GM12878 (cell line): ENCODE measurements at regions not wholly inside any gene's neighbourhood (a gene's known extent, or its start where the extent isn't known, plus 50 kb on each side); places are given as distances from the start of the nearest gene placed in this dataset.

ENCODE experiments used
- ATAC-seq: fragments of 200-7000 bp; cut with Tn5 transposase; 3 replicates; pipeline ENCODE4 v1.9.1; 2020; ENCODE audit warnings: mild to moderate bottlenecking, moderate library complexity
- BruUV-seq: library from RNA; stranded (reverse); fragments of 400-500 nt; replicated peaks from 2 replicates; lab custom pipeline; 2021; lab: Mats Ljungman, UMichigan
- CTCF ChIA-PET: fragments of 300-600 bp; sonication (Branson Sonifier 250); formaldehyde crosslinking; extraction: SDS; loops from one replicate; lab custom pipeline; 2021; ENCODE audit warnings: inconsistent platforms; lab: Yijun Ruan, JAX
- POLR2A ChIA-PET: fragments of 350-600 bp; formaldehyde crosslinking; extraction: SDS; loops from one replicate; lab custom pipeline; 2021; ENCODE audit warnings: inconsistent platforms; lab: Charles Lee
- RAD21 ChIA-PET: fragments of 300-600 bp; sonication (Branson Sonifier 250); formaldehyde crosslinking; loops from one replicate; lab custom pipeline; 2023; ENCODE audit warnings: antibody characterized with exemption; ENCODE audit not compliant: unreplicated experiment; lab: Charles Lee
- SMC1A ChIA-PET: fragments of 300-600 bp; sonication (Branson Sonifier 250); formaldehyde crosslinking; loops from one replicate; lab custom pipeline; 2023; ENCODE audit not compliant: unreplicated experiment, uncharacterized antibody; lab: Charles Lee
- DNase-seq: peaks from one replicate; pipeline ENCODE4 v3.0.0-alpha.2; 2011; ENCODE audit warnings: low read depth, low spot score
- FAIRE-seq: peaks from 3 replicates; lab custom pipeline; 2011; peaks lifted over from hg19 to GRCh38; lab: Jason Lieb, UNC
- H2AFZ ChIP-seq: 2 replicates; pipeline ENCODE4 v1.6.0; 2011; ENCODE audit warnings: low read depth, low read length, control low read depth; ENCODE audit not compliant: control insufficient read depth
- H3K27ac ChIP-seq: 2 replicates; pipeline ENCODE4 v1.5.1; 2011; ENCODE audit warnings: control low read depth; ENCODE audit not compliant: control insufficient read depth, insufficient read depth
- H3K27me3 ChIP-seq, 2 experiments: replicated peaks in 1 of 2; 2 replicates each; pipeline versions ENCODE4 v1.6.0 to v1.6.1; 2011; ENCODE audit warnings: low read length in 1 of 2; ENCODE audit not compliant: control insufficient read depth in 2 of 2, insufficient read depth in 2 of 2
- H3K36me3 ChIP-seq, 2 experiments: 2 replicates each; pipeline ENCODE4 v1.5.1; 2011; ENCODE audit warnings: low read length in 1 of 2; ENCODE audit not compliant: control insufficient read depth in 2 of 2, insufficient read depth in 2 of 2
- H3K4me1 ChIP-seq: 2 replicates; pipeline ENCODE4 v1.6.1; 2011; ENCODE audit warnings: mild to moderate bottlenecking, low read length, moderate library complexity, mixed read lengths; ENCODE audit not compliant: control insufficient read depth, insufficient read depth
- H3K4me2 ChIP-seq: 2 replicates; pipeline ENCODE4 v1.6.0; 2011; ENCODE audit warnings: control low read depth; ENCODE audit not compliant: control insufficient read depth, insufficient read depth
- H3K4me3 ChIP-seq: fragments of 200-600 bp; sonication (generic); 2 replicates; pipeline ENCODE4 v1.5.1; 2016
- H3K79me2 ChIP-seq: 2 replicates; pipeline ENCODE4 v1.6.0; 2011; ENCODE audit warnings: low read length; ENCODE audit not compliant: control insufficient read depth, insufficient read depth
- H3K9ac ChIP-seq: 2 replicates; pipeline ENCODE4 v1.8.0; 2011; ENCODE audit warnings: low read length, control low read depth, mixed read lengths; ENCODE audit not compliant: control insufficient read depth, insufficient read depth
- H3K9me3 ChIP-seq: replicated peaks from 3 replicates; pipeline ENCODE4 v1.5.1; 2011; ENCODE audit warnings: mild to moderate bottlenecking, low read length; ENCODE audit not compliant: control insufficient read depth, insufficient read depth
- H4K20me1 ChIP-seq: 2 replicates; pipeline ENCODE4 v1.6.0; 2011; ENCODE audit not compliant: control insufficient read depth, insufficient read depth
- ESRRA ChIP-seq: IDR thresholded peaks from 2 replicates; pipeline ENCODE4 v1.6.1; 2012; ENCODE audit warnings: mild to moderate bottlenecking, low read length, improper control_type of control experiment
- GATAD2B ChIP-seq: fragments of 450-650 bp; conservative IDR thresholded peaks from 2 replicates; pipeline ENCODE4 v1.6.1; 2017; ENCODE audit warnings: low read depth, mild to moderate bottlenecking, moderate library complexity
- JUNB ChIP-seq: IDR thresholded peaks from 2 replicates; pipeline ENCODE4 v1.6.1; 2016; ENCODE audit warnings: antibody characterized with exemption, mild to moderate bottlenecking
- MEF2B ChIP-seq: fragments of 450-650 bp; IDR thresholded peaks from 2 replicates; pipeline ENCODE4 v1.6.1; 2018; ENCODE audit warnings: mild to moderate bottlenecking, moderate library complexity; ENCODE audit not compliant: partially characterized antibody, poor library complexity, severe bottlenecking
- MTA3 ChIP-seq: IDR thresholded peaks from 2 replicates; pipeline ENCODE4 v1.6.1; 2012; ENCODE audit warnings: low read length, inconsistent platforms, borderline replicate concordance
- NFIC ChIP-seq: IDR thresholded peaks from 2 replicates; pipeline ENCODE4 v1.6.1; 2012; ENCODE audit warnings: low read depth, mild to moderate bottlenecking, inconsistent platforms, low read length, moderate library complexity
- POLR2AphosphoS5 ChIP-seq: IDR thresholded peaks from 2 replicates; pipeline ENCODE4 v1.6.1; 2011; ENCODE audit warnings: mild to moderate bottlenecking, low read length, inconsistent platforms
- SMC3 ChIP-seq: IDR thresholded peaks from 2 replicates; pipeline ENCODE4 v1.6.1; 2011; ENCODE audit warnings: low read length, improper control_type of control experiment, borderline replicate concordance
- TAF1 ChIP-seq: IDR thresholded peaks from 2 replicates; pipeline ENCODE4 v1.6.1; 2011; ENCODE audit warnings: mild to moderate bottlenecking, low read depth, low read length, borderline replicate concordance
- TBL1XR1 ChIP-seq: IDR thresholded peaks from 2 replicates; pipeline ENCODE4 v1.6.1; 2012; ENCODE audit warnings: low read depth, low read length, improper control_type of control experiment
- WGBS: methylation state at CpG from one replicate; pipeline ENCODE4 v1.1.6; 2016; ENCODE audit warnings: low lambda C conversion rate; ENCODE audit not compliant: insufficient replicate concordance, insufficient coverage; ENCODE audit errors: missing lambda C conversion rate; 5-methylcytosine and 5-hydroxymethylcytosine counted together
- in situ Hi-C: fragments of 300-500 bp; cut with MboI; formaldehyde crosslinking; loops from 9 replicates; pipeline ENCODE4 v1.14.3; 2018; ENCODE audit warnings: mixed read lengths
- intact Hi-C: fragments of 100-400 bp; cut with micrococcal nuclease; formaldehyde crosslinking; loops from one replicate; pipeline ENCODE4 v1.14.2; 2022; ENCODE audit not compliant: unreplicated experiment
- TF ChIP-seq, protein P1 (sequence below): fragments of 150-350 bp; IDR thresholded peaks from 2 replicates; pipeline ENCODE4 v1.6.1; 2014; ENCODE audit warnings: mild to moderate bottlenecking, low read depth, low read length
- TF ChIP-seq, protein P2 (sequence below): fragments of 450-650 bp; IDR thresholded peaks from 2 replicates; pipeline ENCODE4 v1.6.1; 2018; ENCODE audit warnings: borderline replicate concordance, mild to moderate bottlenecking; ENCODE audit not compliant: partially characterized antibody
- TF ChIP-seq, protein P3 (sequence below): fragments of 450-650 bp; IDR thresholded peaks from 2 replicates; pipeline ENCODE4 v1.6.1; 2017; ENCODE audit warnings: antibody characterized with exemption, mild to moderate bottlenecking, moderate library complexity

DNA sequence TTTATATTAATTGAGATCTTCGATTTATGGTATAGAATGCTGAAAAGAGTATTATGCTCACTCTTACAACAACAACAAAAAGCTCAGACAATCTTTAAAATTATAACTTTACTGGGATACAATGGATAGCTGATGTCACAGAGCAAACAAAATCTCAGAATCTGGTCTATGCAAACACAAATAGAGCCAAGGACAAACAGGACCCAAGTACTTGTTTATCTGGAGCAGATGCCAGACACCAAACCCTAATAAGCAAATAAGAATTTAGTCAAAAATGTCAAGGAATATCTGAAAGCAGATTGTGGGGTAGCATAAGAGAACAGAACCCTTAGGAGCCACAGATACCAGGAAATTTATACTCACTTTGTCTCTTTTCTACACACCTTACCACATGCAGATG lies 302.2 kb downstream of the CGGBP1 start:
- H3K4me2 ChIP-seq, result no peak overlapping the region
- in situ Hi-C loops, result no loop called here
- H2AFZ ChIP-seq, result no peak overlapping the region
- no peaks in the 10 kb centered on the region for H4K20me1 ChIP-seq
- no peaks in the 10 kb centered on the region for H3K27me3 ChIP-seq
- DNase-seq, result no peak
- no peaks in the 10 kb centered on the region for H3K4me1 ChIP-seq
- ChIA-PET CTCF (no interaction called here), SMC1A (no interaction called here), RAD21 (no interaction called here), POLR2A (interaction anchor here (0.6 kb wide), 1 partner anchor 321 kb away, joined by 3 read pairs; no protein-coding TSS in a partner anchor)
- 0% methylated on average over 1 of the region's 1 CpG for WGBS
- intact Hi-C loops, result no loop called here
- no TSS peak for BruUV-seq
- H3K4me3 ChIP-seq, result no peak overlapping the region
- no peaks in the 10 kb centered on the region for H3K79me2 ChIP-seq
- H3K36me3 ChIP-seq, result no peaks in the 10 kb centered on the region
- H3K9ac ChIP-seq, result no peak overlapping the region
- H3K9me3 ChIP-seq, result no peaks in the 10 kb centered on the region
- TF ChIP-seq ESRRA, result no peak
- no peak for TF ChIP-seq POLR2AphosphoS5
- TF ChIP-seq, protein P1, sequence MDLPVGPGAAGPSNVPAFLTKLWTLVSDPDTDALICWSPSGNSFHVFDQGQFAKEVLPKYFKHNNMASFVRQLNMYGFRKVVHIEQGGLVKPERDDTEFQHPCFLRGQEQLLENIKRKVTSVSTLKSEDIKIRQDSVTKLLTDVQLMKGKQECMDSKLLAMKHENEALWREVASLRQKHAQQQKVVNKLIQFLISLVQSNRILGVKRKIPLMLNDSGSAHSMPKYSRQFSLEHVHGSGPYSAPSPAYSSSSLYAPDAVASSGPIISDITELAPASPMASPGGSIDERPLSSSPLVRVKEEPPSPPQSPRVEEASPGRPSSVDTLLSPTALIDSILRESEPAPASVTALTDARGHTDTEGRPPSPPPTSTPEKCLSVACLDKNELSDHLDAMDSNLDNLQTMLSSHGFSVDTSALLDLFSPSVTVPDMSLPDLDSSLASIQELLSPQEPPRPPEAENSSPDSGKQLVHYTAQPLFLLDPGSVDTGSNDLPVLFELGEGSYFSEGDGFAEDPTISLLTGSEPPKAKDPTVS, result no peak
- TF ChIP-seq SMC3, result no peak
- no peak for TF ChIP-seq GATAD2B
- no peak for ATAC-seq
- no peak overlapping the region for H3K27ac ChIP-seq
- no peak for FAIRE-seq

DNA sequence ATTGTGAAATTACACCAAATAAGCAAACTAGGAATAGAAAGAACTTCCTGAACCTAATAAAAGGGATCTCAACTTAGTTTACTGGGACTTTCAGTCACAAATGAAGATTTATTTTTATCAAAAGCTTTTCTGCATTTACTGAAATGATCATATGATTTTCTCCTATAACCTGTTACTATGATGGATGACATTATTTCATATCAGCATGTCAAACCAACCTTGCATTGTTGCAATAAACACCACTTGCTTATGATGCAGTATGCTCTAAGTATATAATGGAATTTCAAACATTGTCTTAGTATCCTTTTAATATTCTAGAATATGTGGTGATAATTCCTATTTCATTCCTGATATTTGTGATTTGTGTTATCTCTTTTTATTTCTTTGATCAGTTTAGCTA lies 303.0 kb downstream of the CGGBP1 start:
- CTCF ChIA-PET, result no interaction called here
- H3K79me2 ChIP-seq, result no peaks in the 10 kb centered on the region
- H3K4me3 ChIP-seq, result no peak overlapping the region
- no peaks in the 10 kb centered on the region for H3K27me3 ChIP-seq
- intact Hi-C loops, result no loop called here
- no peak overlapping the region for H3K27ac ChIP-seq
- ATAC-seq (no peak), FAIRE-seq (no peak), DNase-seq (no peak)
- RAD21 ChIA-PET, result no interaction called here
- BruUV-seq, result no TSS peak
- POLR2A ChIA-PET, result interaction anchor here (0.6 kb wide), 1 partner anchor 320 kb away, joined by 3 read pairs; no protein-coding TSS in a partner anchor
- SMC1A ChIA-PET, result no interaction called here
- H4K20me1 ChIP-seq, result no peaks in the 10 kb centered on the region
- H3K4me1 ChIP-seq, result no peaks in the 10 kb centered on the region
- H3K9me3 ChIP-seq, result no peaks in the 10 kb centered on the region
- no peaks in the 10 kb centered on the region for H3K36me3 ChIP-seq
- H3K4me2 ChIP-seq, result no peak overlapping the region
- no peak overlapping the region for H2AFZ ChIP-seq
- in situ Hi-C loops, result no loop called here
- H3K9ac ChIP-seq, result no peak overlapping the region
- no peak for TF ChIP-seq MEF2B
- no peak for TF ChIP-seq TAF1
- TF ChIP-seq TBL1XR1, result no peak
- no peak for TF ChIP-seq NFIC
- TF ChIP-seq, protein P2, sequence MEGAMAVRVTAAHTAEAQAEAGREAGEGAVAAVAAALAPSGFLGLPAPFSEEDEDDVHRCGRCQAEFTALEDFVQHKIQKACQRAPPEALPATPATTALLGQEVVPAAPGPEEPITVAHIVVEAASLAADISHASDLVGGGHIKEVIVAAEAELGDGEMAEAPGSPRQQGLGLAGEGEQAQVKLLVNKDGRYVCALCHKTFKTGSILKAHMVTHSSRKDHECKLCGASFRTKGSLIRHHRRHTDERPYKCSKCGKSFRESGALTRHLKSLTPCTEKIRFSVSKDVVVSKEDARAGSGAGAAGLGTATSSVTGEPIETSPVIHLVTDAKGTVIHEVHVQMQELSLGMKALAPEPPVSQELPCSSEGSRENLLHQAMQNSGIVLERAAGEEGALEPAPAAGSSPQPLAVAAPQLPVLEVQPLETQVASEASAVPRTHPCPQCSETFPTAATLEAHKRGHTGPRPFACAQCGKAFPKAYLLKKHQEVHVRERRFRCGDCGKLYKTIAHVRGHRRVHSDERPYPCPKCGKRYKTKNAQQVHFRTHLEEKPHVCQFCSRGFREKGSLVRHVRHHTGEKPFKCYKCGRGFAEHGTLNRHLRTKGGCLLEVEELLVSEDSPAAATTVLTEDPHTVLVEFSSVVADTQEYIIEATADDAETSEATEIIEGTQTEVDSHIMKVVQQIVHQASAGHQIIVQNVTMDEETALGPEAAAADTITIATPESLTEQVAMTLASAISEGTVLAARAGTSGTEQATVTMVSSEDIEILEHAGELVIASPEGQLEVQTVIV, result no peak
- TF ChIP-seq, protein P3, sequence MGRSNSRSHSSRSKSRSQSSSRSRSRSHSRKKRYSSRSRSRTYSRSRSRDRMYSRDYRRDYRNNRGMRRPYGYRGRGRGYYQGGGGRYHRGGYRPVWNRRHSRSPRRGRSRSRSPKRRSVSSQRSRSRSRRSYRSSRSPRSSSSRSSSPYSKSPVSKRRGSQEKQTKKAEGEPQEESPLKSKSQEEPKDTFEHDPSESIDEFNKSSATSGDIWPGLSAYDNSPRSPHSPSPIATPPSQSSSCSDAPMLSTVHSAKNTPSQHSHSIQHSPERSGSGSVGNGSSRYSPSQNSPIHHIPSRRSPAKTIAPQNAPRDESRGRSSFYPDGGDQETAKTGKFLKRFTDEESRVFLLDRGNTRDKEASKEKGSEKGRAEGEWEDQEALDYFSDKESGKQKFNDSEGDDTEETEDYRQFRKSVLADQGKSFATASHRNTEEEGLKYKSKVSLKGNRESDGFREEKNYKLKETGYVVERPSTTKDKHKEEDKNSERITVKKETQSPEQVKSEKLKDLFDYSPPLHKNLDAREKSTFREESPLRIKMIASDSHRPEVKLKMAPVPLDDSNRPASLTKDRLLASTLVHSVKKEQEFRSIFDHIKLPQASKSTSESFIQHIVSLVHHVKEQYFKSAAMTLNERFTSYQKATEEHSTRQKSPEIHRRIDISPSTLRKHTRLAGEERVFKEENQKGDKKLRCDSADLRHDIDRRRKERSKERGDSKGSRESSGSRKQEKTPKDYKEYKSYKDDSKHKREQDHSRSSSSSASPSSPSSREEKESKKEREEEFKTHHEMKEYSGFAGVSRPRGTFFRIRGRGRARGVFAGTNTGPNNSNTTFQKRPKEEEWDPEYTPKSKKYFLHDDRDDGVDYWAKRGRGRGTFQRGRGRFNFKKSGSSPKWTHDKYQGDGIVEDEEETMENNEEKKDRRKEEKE, result no peak
- no peak for TF ChIP-seq MTA3
- no peak for TF ChIP-seq JUNB
